IMR-90 (cell line): ENCODE measurements at regions not wholly inside any gene's neighbourhood (a gene's known extent, or its start where the extent isn't known, plus 50 kb on each side); places are given as distances from the start of the nearest gene placed in this dataset.

Experiments used
- ATAC-seq: fragments of 200-7000 bp; cut with Tn5 transposase; 2 replicates; pipeline ENCODE4 v1.9.1; 2020; ENCODE audit warnings: low read depth, mild to moderate bottlenecking, moderate library complexity
- BruUV-seq: library from RNA; stranded (reverse); fragments of 400-500 nt; replicated peaks from 2 replicates; lab custom pipeline; 2021; lab: Mats Ljungman, UMichigan
- CTCF ChIA-PET: fragments of 300-600 bp; formaldehyde crosslinking; extraction: SDS; loops from one replicate; lab custom pipeline; 2021; ENCODE audit warnings: antibody characterized with exemption; lab: Yijun Ruan, JAX
- POLR2A ChIA-PET: fragments of 300-600 bp; sonication (Branson Sonifier 250); formaldehyde crosslinking; loops from one replicate; lab custom pipeline; 2022; ENCODE audit warnings: antibody characterized with exemption; ENCODE audit not compliant: unreplicated experiment; lab: Charles Lee
- DNase-seq: peaks from one replicate; pipeline ENCODE4 v3.0.0; 2013
- H2AFZ ChIP-seq: replicated peaks from 2 replicates; pipeline ENCODE3; 2013; ENCODE audit warnings: low read length, mild to moderate bottlenecking; ENCODE audit not compliant: poor library complexity
- H2AK5ac ChIP-seq: 2 replicates; pipeline ENCODE4 v1.6.1; 2013; ENCODE audit warnings: low read depth, low read length, inconsistent platforms
- H2AK9ac ChIP-seq: replicated peaks from 2 replicates; pipeline ENCODE3; 2013; ENCODE audit warnings: mild to moderate bottlenecking, low read depth, low read length, moderate library complexity; ENCODE audit not compliant: poor library complexity
- H2BK120ac ChIP-seq: 2 replicates; pipeline ENCODE4 v1.6.1; 2013; ENCODE audit warnings: low read depth, low read length, inconsistent platforms
- H2BK15ac ChIP-seq: 3 replicates; pipeline ENCODE4 v1.6.1; 2013; ENCODE audit warnings: low read depth, low read length, inconsistent platforms
- H2BK20ac ChIP-seq: 2 replicates; pipeline ENCODE4 v1.6.1; 2013; ENCODE audit warnings: low read depth, mild to moderate bottlenecking, inconsistent platforms, low read length, moderate library complexity
- H2BK5ac ChIP-seq: 2 replicates; pipeline ENCODE4 v1.6.1; 2013; ENCODE audit warnings: mild to moderate bottlenecking, low read depth, low read length, inconsistent platforms; ENCODE audit not compliant: poor library complexity, severe bottlenecking
- H3K14ac ChIP-seq: replicated peaks from 2 replicates; pipeline ENCODE4 v1.6.1; 2013; ENCODE audit warnings: low read depth, low read length, inconsistent platforms
- H3K18ac ChIP-seq: 2 replicates; pipeline ENCODE4 v1.6.1; 2013; ENCODE audit warnings: low read depth, low read length, control low read depth
- H3K23ac ChIP-seq: 2 replicates; pipeline ENCODE4 v1.6.1; 2013; ENCODE audit warnings: low read depth, low read length, inconsistent platforms
- H3K27ac ChIP-seq: 2 replicates; pipeline ENCODE4 v1.5.1; 2013; ENCODE audit warnings: mild to moderate bottlenecking, control low read depth, low read length; ENCODE audit not compliant: insufficient read depth
- H3K27me3 ChIP-seq: 2 replicates; pipeline ENCODE4 v1.6.1; 2013; ENCODE audit warnings: low read length; ENCODE audit not compliant: control insufficient read depth, insufficient read depth
- H3K36me3 ChIP-seq: 2 replicates; pipeline ENCODE4 v1.6.1; 2013; ENCODE audit warnings: low read length, mixed read lengths; ENCODE audit not compliant: control insufficient read depth, insufficient read depth
- H3K4ac ChIP-seq: 2 replicates; pipeline ENCODE4 v1.6.1; 2013; ENCODE audit warnings: low read depth, low read length, inconsistent platforms
- H3K4me1 ChIP-seq: 2 replicates; pipeline ENCODE4 v1.6.1; 2013; ENCODE audit warnings: low read length, mixed read lengths; ENCODE audit not compliant: control insufficient read depth, insufficient read depth
- H3K4me2 ChIP-seq: 2 replicates; pipeline ENCODE4 v1.6.1; 2013; ENCODE audit warnings: low read depth, mild to moderate bottlenecking, control low read depth, low read length, moderate library complexity
- H3K4me3 ChIP-seq: 2 replicates; pipeline ENCODE4 v1.5.1; 2013; ENCODE audit warnings: low read depth, mild to moderate bottlenecking, control low read depth, low read length, moderate library complexity; ENCODE audit not compliant: insufficient read depth
- H3K56ac ChIP-seq: 2 replicates; pipeline ENCODE4 v1.6.1; 2013; ENCODE audit warnings: low read length, inconsistent platforms; ENCODE audit not compliant: insufficient read depth; ENCODE audit errors: extremely low read depth
- H3K79me1 ChIP-seq, 2 experiments: 2 replicates each; pipeline ENCODE4 v1.6.1; 2013; ENCODE audit warnings: low read length in 2 of 2, inconsistent platforms in 1 of 2, low read depth in 1 of 2
- H3K9ac ChIP-seq: 2 replicates; pipeline ENCODE4 v1.6.1; 2013; ENCODE audit warnings: low read depth, low read length, control low read depth
- H3K9me1 ChIP-seq: 2 replicates; pipeline ENCODE4 v1.6.1; 2013; ENCODE audit warnings: low read length, inconsistent platforms; ENCODE audit not compliant: insufficient read depth
- H3K9me3 ChIP-seq: 2 replicates; pipeline ENCODE4 v1.6.1; 2013; ENCODE audit warnings: low read length; ENCODE audit not compliant: control insufficient read depth, insufficient read depth
- H4K20me1 ChIP-seq: 2 replicates; pipeline ENCODE4 v1.6.1; 2013; ENCODE audit warnings: low read length, inconsistent platforms; ENCODE audit not compliant: insufficient read depth
- H4K5ac ChIP-seq: 2 replicates; pipeline ENCODE4 v1.6.1; 2013; ENCODE audit warnings: mild to moderate bottlenecking, low read depth, low read length, control low read depth
- H4K8ac ChIP-seq, 2 experiments: 2 replicates each; pipeline ENCODE4 v1.6.1; 2013; ENCODE audit warnings: low read depth in 2 of 2, low read length in 2 of 2, control low read depth in 1 of 2, inconsistent platforms in 1 of 2
- H4K91ac ChIP-seq: 2 replicates; pipeline ENCODE4 v1.6.1; 2013; ENCODE audit warnings: low read depth, low read length, inconsistent platforms; ENCODE audit not compliant: insufficient read depth
- WGBS, 2 experiments: methylation state at CpG; one replicate each; pipeline versions ENCODE4 v1.1.5 to v1.1.7; 2013; ENCODE audit warnings: missing lambda C conversion rate in 2 of 2; ENCODE audit not compliant: insufficient read length in 1 of 2; ENCODE audit errors: extremely low coverage in 2 of 2; 5-methylcytosine and 5-hydroxymethylcytosine counted together
- dilution Hi-C: fragments of 300-500 bp; cut with HindIII; formaldehyde crosslinking; loops from one replicate; pipeline ENCODE4 v1.14.3; 2018; ENCODE audit warnings: low sequenced_read_pairs; ENCODE audit not compliant: unreplicated experiment
- in situ Hi-C: fragments of 300-500 bp; cut with MboI; formaldehyde crosslinking; loops from 3 replicates; pipeline ENCODE4 v1.14.3; 2019; ENCODE audit warnings: low sequenced_read_pairs, inconsistent platforms, mixed read lengths
- intact Hi-C: fragments of 100-400 bp; cut with micrococcal nuclease; formaldehyde crosslinking; loops from 2 replicates; pipeline ENCODE4 v1.10.0; 2022
- TF ChIP-seq, protein P1 (sequence below): fragments of 150-350 bp; IDR thresholded peaks from 2 replicates; pipeline ENCODE4 v1.6.1; 2017; ENCODE audit warnings: mild to moderate bottlenecking, antibody characterized with exemption, low read length, low read depth

DNA sequence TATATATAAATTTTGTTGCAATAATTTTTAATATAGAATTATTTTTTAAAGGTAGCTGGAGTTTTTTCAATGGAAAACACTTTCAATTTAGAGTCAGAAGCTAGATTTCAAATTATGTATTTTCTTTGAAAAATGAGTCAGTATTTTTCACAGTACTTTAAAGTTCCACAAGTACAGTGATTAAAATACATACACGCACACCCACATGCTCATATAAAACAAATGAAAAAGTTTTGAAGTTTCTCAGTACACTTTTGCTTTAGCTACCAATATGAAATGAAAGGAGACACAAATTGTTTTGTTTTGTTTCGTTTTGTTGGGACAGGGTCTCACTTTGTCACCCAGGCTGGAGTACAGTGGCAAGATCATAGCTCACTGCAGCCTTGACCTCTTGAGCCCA lies 98.6 kb downstream of the CYB561 start:
- no peak overlapping the region for H3K27ac ChIP-seq
- H3K9ac ChIP-seq, result no peak overlapping the region
- ATAC-seq (no peak), DNase-seq (no peak)
- no peak overlapping the region for H3K4me3 ChIP-seq
- H2BK5ac ChIP-seq, result no peak overlapping the region
- H3K36me3 ChIP-seq, result peaks cover 12% of the 10 kb centered on the region
- H2AK9ac ChIP-seq, result no peak overlapping the region
- no peak overlapping the region for H3K56ac ChIP-seq
- no peak overlapping the region for H3K23ac ChIP-seq
- no peak overlapping the region for H3K14ac ChIP-seq
- intact Hi-C loops, result no loop called here
- H2AFZ ChIP-seq, result no peak overlapping the region
- H2BK15ac ChIP-seq, result no peak overlapping the region
- H2AK5ac ChIP-seq, result no peak overlapping the region
- H3K4me2 ChIP-seq, result no peak overlapping the region
- peaks cover 10% of the 10 kb centered on the region for H3K9me1 ChIP-seq
- CTCF ChIA-PET, result no interaction called here
- no peak overlapping the region for H4K8ac ChIP-seq
- no peak overlapping the region for H3K4ac ChIP-seq
- H3K27me3 ChIP-seq, result no peaks in the 10 kb centered on the region
- H4K91ac ChIP-seq, result no peak overlapping the region
- no peak overlapping the region for H3K18ac ChIP-seq
- in situ Hi-C loops, result no loop called here
- dilution Hi-C loops, result no loop called here
- no peak overlapping the region; the same call in 1 of the 2 replicates for H2BK20ac ChIP-seq
- BruUV-seq, result no TSS peak
- peaks cover 11 to 21% of the 10 kb centered on the region in 2 experiments; a peak in 3 of 4 replicates for H3K79me1 ChIP-seq
- WGBS, 2 experiments, result no CpG with 5 or more reads among the region's 2 CpGs
- no peak overlapping the region for H4K5ac ChIP-seq
- no peaks in the 10 kb centered on the region for H3K9me3 ChIP-seq
- H2BK120ac ChIP-seq, result no peak overlapping the region
- TF ChIP-seq, protein P1, sequence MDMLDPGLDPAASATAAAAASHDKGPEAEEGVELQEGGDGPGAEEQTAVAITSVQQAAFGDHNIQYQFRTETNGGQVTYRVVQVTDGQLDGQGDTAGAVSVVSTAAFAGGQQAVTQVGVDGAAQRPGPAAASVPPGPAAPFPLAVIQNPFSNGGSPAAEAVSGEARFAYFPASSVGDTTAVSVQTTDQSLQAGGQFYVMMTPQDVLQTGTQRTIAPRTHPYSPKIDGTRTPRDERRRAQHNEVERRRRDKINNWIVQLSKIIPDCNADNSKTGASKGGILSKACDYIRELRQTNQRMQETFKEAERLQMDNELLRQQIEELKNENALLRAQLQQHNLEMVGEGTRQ, result no peak
- peaks cover 4% of the 10 kb centered on the region; the same call in 1 of the 2 replicates for H4K20me1 ChIP-seq
- POLR2A ChIA-PET, result no interaction called here
- peaks cover 13% of the 10 kb centered on the region for H3K4me1 ChIP-seq
